GM19351 (cell line): ENCODE measurements at regions not wholly inside any gene's neighbourhood (a gene's known extent, or its start where the extent isn't known, plus 50 kb on each side); places are given as distances from the start of the nearest gene placed in this dataset.
"Not testable (repeated sequence)": the region's sequence is repeated elsewhere in the genome, so short reads cannot be mapped to it uniquely, and the experiment has no call there.

Experiments
- ATAC-seq: cut with Tn5 transposase; IDR thresholded peaks from one replicate; pipeline ENCODE4 v1.9.1; 2021; ENCODE audit warnings: mild to moderate bottlenecking, moderate library complexity; ENCODE audit not compliant: unreplicated experiment

DNA sequence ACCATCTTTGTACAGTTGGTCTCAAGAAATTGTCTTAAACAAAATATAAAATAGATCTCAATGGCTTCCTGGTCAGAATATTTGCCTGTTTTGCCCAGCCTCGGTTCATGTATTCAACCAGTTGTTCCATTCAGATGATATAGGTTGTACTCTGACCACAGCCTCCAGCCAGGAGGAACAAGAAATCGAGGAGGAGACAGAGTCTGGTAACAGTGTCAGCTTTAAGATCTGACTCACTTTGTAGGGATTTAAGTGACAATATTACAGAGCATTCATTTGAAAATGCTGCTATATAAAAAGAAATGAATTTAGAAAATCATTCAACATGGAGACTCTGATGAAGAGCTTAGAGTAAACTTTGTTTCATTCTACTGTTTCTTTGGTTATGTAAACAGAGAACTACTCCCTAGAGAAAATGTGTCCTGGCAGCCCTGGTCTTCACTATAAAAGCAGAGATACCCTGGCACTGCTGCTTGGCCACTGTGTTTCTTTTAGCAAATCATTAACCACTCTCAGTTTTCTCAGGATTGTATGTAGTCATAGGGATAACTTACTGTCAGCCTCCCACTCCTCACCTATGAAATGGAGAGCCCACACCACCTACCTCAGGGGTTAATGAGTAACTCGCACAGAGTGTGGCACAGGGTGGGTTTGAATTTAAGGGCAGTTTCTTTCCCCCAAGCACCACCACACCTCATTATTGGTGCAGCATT, 53.5 kb downstream of the PAGE2 start:
- ATAC-seq: no peak

DNA sequence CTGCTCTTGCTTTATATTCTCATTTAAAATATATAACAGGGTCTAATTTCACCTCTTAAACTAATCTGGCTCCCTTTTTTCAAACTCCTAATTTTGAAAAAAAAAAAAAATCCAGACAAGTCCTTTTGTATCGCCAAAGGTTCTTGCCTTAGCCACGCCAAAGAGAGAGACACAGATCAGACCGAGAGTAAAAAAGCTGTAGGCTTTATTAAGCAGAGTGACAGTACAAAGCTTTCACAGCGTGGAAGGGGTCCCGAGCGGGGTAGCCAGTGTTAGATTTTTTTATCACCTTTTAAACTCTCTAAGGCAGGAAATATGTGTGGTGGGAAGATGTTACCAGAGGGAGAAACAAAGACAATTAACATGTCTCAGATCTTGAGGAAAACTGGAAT, 54.1 kb downstream of the PAGE2 start:
- no peak for ATAC-seq

DNA sequence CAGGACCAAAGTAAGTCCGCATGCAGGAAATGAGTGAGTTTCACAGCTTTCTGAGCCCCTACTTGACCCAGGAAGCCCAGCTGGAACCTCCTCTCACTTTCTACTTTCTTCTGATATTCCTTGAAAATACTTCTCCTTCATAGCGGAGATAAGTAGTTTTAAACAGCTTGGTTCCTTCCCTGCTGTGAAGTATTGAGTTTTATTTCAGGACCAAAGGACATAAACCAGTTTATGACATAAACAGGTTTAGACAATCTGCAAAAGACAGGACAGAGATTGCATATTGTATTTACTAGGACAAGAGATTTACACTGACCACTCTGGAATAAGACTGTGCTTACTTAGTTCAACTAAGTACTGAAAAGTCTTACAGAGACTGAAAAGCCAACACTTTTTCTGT, 54.8 kb downstream of the PAGE2 start:
- ATAC-seq: no peak

DNA sequence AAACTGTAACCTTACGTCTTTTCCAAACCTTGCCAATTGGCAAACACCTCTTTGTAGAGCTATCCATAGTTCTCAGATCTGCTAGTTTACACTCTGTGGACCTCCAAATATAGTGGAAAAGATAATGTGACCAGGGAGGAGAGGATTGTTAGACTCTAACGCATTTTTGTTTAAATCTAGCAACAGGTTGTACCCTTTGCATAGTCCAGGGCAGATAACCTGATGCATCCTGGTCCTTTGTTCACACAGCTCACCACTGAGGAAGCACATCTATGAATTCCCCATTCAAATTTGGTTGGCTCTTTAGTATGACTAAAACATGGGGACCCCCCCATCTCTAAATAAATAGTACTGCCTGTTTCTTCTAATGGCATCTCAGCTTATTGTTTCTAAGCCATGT, 55.9 kb downstream of the PAGE2 start:
- ATAC-seq: no peak

DNA sequence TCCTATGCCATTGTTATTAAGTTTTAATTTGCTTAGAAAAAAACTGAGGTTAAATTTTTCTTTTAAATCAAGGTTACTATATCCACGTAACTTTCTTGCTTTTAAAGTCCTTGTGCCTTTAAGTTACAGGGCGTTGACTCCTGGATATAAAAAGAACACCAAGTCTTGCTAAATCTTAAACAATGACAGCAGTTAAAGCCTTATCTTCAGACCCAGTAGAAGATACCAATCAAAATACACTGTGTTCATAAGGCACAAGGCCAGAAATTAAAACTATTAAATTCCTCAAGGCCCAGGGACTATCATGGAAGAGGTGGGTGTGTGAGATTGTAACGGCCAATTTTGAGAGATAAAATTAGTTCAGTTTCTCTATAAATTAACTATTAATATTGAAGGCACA, 60.4 kb downstream of the PAGE2 start:
- no peak for ATAC-seq

DNA sequence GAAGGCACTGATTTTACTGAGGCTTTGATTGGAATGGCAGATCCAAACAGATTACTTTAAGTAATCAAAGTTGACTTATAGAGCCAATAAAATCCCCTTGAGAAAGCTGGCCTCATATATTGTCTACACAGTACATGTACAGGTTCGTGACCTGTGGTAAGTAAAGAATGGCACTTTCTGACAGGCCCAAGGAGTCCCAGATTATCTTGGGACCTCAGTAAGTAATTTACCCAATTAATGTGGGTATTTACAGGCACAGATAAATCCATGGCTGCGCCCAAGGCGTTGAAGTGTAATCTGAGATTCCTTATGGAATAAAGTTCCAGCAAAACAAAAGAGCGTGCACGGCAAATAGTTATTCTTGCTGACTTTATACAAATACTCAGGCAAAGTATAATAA, 62.4 kb downstream of the PAGE2 start:
- ATAC-seq: no peak

DNA sequence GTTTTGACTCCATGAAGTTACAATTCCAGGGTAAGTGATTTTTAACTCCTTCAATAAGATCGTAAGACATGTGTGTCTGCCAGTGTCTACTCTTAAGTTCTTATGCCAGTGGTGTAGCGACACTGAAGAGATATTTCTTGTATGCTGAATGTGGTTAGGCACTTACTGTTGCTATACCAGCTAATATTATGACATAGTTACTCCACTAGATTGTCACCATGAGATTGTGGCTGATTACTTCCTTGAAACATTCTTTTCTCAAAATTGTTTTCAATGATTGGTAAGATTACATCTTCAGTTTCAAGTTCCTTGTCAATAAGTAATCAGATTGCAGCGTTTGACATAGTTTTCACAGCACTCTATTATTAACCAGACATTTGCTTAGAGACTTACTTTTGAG, 60.6 kb upstream of the PAGE5 start:
- ATAC-seq: no peak

DNA sequence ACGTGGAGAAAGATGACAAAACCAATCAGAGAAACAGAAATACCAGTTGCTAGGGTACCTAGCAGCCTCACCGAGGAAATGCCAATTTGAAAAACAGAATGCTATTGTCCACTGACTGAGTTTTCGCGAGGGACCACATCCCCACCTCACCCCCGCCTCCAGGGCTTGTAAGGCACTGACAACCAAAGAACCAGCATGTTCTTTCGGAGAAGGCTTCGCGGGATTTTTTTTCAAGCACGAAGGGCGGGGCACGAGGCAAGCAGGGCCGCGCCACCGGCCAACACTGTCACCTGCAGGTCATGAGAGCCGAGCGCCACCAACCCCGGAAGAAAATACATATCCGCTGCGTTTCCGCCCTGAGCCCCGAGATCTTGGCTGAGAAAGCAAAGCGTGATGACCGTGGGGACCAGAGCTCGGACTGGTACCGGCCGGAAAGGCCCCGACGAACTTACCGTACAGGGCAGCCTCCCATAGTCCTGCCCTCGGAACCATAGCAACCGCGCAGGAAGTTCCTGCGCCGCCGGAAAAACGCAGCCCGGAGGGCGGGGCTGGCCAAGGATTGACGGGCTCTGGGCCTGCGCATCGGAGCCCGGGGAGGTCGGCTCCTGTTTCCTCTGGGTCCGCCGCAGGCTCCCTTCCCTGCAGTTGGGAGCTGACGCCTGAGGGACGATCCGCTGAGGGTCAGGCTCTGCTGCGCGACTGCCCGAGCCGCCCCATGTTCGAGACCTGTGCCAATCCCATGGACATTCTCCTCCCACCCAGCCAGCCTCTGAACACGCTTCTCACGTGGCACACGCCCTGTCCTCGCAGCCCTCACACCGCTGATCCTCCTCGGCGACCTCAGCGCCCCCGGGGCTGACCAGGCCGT, 59.2 kb upstream of the PAGE5 start:
- peak; percentile 87 for ATAC-seq

DNA sequence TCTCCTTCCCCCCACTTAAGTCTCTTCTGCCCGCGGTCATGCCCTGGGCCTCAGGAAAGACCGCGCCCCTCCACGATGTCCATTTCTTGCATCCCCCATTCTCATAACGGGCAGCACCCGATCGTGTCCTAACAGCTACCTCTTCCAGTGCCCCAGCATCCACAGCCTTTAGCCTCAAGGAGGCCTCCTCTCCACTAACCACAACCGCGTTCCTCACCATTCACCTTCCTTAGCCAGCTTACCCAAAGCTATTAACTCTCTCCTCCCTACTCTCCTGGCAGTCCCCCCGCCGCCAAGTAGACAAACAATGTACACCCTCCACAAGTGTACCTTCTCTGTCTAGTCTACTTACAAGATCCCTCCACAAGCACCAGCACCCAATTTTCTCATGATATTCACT, 58.6 kb upstream of the PAGE5 start:
- ATAC-seq: no peak

DNA sequence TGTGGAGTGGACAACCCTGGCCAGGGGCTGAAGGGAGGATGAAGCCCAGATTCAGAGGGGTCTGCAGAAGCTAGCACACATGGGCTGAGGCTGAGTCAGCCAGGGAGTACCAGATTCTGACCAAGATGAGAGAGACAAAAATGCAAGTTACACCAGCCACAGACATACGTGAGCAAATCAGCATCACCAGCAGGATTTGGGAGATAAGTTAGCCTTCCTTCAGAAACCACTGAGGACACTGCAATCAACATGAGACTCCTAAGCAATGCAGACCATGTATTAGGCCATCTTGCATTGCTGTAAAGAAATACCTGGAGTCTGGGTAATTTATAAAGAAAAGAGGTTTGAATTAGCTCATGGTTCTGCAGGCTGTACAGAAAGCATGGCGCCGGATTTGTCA, 57.0 kb upstream of the PAGE5 start:
- no peak for ATAC-seq

DNA sequence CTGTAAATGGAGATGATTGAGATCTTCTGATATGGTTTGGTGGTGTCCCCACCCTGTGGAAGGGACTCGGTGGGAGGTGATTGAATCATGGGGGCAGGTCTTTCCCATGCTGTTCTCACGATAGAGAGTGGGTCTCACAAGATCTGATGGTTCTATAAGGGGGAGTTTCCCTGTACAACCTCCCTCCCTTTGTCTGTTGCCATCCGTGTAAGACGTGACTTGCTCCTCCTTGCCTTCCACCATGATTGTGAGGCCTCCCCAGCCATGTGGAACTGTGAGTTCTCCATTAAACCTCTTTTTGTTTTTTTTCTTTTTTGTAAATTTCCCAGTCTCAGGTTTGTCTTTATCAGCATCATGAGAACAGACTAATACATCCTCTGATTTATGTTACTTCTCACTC, 55.1 kb upstream of the PAGE5 start:
- not testable (repeated sequence) for ATAC-seq

DNA sequence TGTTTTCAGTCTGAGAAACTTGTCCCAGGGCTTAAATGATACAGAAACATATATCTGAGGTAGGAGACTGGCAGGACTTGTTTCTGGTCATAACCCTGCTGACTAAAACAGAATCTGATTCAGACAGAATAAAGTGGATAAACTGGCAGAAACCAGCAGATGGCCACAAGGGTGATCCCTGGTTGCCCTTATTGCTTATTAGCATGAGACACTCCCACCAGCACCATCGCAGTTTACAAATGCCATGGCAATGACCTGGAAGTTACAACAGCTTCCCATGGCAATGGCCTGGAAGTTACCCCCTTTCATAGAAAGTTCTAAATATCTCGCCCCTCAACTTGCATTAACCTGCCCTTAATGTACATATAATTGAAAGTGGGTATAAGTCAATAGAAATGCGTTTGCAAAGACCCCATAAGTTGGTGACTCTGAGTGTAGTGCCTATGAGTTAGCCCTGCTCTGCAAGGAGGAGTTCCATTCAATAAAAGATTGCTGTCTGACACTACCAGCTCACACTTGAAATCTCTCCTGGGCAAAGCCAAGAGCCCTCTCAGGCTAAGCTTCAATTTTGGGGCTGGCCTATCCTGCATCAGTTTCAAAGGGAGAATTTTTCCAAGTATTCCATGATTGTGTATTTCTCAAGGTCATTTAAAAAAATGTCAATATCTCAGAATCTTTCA, 52.9 kb upstream of the PAGE5 start:
- ATAC-seq: no peak

DNA sequence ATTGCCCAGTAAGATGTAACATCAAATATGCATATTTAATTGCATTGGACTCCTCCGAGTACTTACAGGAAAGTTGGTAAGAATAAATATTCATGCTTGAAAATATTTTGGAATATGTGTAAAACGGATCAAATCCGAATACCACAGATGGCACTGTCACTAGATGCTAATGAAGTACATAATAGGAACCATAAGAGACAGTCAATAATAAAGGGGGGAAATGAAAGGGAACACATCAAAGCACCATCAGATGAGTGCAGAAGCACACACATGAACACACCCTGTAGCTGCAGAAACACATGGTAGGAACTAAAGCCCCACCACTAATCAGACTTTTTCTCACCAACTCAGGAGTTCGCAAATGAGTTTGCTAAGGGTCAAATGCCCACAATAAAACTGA, 52.2 kb upstream of the PAGE5 start:
- ATAC-seq: no peak

DNA sequence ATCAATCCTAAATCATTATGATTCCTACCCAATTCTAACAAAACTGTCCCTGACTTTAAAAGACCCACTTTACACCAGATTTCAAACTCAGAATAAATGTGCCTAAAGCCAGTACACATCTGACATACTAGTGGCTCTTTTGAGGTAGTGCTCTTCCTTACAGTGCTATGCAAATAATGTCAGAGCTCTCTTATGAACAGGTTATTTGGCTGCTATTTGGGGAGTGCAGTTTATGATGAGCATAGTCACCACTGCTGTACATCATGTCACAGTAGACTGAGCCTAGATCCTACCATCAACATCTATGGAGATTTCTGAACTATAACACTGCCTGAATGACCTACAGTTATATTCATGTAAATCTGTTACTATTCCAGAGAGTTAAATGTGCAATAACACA, 50.4 kb upstream of the PAGE5 start:
- ATAC-seq: no peak
